ENCODE measurements at regions not wholly inside any gene's neighbourhood (a gene's known extent, or its start where the extent isn't known, plus 50 kb on each side); places are given as distances from the start of the nearest gene placed in this dataset.

GRCh38 chr2:176504440-176504839, 235.2 kb downstream of the MTX2 start:
- no peak for DNase-seq (ENCODE audit: low read depth)

DNA sequence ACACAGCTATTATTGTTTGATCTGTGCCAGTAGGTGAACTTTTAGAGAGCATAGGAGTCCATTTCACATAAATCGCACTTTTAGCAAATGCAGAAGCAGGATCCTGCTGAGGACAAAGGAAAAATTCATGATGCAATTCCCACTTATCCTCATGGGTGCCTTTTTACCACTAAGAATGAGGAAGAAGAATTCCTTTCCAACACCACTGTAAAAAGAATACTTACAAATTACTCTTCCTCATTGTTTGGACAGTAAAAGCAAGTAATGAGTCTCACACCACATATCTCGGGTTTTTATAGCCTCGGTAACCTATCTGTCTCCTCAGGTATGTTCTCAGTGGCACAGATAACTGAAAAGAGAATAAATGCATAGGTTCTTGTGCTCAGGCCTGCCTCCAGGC, 238.5 kb downstream of the MTX2 start:
- DNase-seq (ENCODE audit: low read depth): no peak

GRCh38 chr2:176508374-176508773, 239.1 kb downstream of the MTX2 start:
- DNase-seq (ENCODE audit: low read depth): no peak

DNA sequence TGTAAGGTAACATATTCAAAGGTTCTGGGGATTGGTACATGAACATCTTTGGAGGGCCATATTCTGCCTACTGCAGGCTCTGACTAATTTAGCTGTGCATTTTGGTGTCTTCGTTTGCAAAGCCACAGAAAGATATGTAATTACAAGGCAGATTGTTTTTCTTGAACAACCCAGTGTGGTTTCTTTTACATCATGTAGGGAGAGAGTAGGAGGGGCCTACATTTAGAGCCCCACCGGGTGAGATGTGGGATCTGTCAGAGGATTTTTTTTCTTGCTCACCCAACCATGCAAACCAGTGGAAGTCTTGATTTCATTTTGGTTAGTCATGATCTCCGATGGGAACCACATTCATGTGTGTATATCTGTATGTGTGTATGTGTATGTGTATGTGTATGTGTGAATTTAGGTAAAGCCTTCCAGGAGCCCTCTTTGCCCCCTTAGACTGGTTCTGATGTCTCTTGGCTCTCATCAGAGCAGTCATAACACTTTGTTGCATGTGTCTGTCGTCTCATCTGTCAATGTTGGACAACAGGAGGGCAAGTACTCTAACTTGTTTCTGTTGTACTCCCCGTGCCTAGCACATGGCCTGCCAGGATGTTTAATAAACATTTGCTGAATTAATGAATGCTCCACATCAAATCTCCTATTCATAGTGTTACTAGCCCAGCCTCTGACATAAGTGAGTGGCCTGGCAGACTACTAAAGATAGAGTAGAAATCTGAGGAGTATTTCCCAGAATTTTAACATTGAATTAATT, 239.9 kb downstream of the MTX2 start:
- no peak for DNase-seq (ENCODE audit: low read depth)

DNA sequence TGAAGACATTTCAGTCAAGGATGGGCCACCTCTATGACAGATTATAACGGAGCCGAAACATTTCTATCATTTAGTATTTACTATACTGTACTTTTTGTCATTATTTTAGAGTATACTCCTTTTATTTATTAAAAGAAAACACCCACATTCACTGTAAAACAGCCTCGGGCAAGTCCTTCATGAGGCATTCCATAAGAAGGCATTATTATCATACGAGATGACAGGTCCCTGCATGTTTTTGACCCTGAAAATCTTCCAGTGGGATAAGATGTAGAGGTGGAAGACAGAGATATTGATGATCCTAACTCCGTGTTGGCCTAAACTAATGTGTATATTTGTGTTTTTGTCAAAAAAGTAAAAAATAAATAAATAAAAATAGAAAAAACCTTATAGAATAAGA, 245.0 kb downstream of the MTX2 start:
- no peak for DNase-seq (ENCODE audit: low read depth)

DNA sequence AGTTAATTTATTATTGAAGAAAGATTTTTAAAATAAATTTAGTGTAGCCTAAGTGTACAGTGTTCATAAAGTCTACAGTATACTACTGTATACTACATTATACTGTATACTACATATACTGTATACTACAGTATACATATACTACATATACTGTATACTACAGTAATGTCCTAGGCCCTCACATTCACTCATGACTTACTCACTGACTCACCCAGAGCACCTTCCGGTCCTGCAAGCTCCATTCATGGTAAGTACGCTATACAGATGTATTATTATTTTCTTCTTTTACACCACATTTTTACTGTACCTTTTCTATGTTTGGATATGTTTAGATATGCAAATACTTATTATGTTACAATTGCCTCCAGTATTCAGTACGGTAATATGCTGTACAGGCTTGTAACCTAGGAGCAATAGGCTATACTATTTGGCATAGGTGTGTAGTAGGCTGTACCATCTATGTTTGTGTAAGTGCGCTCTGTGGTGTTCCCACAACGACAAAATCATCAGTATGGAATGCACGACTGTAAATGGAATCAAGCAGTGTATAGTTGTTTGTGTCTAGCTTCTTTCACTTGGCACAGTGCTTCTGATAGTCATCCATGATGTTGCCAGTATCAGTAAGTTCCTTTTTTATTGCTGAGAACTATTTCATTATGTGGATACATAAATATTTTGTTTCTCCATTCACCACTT, 245.7 kb downstream of the MTX2 start:
- no peak for DNase-seq (ENCODE audit: low read depth)

DNA sequence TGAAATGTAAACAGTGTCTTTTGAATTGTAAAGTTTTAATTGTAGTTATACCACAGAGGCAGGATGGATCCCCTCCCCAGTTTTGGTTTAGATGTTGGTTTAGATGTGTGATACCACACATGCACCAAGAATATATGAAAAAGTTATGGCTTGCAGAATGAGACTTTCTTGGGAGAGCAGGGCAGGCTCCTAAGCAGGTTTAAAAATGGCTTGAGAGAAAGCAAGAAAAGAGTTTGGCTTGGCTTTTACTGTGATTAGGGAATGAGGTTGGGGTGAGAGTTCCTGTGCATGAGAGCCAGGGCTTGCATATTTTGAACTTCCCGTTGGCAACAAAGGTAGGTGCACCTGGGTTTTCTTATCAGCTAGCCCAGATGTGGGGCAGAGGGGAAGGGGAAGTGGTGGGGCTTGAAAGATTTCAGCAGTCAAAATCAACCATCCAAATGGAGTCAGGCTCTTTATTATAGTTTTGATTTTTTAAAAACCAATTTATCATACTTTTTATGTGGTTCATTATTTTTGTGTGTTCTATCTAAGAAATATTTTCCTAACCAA, 246.9 kb downstream of the MTX2 start:
- no peak for DNase-seq (ENCODE audit: low read depth)

- DNase-seq (ENCODE audit: low read depth): no peak
Measured at GRCh38 chr2:176518823-176519222, 249.6 kb downstream of the MTX2 start.

- no peak for DNase-seq (ENCODE audit: low read depth)
Measured at GRCh38 chr2:176521878-176522670, 252.8 kb downstream of the MTX2 start.

GRCh38 chr2:176525086-176525485, 255.8 kb downstream of the MTX2 start:
- DNase-seq (ENCODE audit: low read depth): no peak

DNA sequence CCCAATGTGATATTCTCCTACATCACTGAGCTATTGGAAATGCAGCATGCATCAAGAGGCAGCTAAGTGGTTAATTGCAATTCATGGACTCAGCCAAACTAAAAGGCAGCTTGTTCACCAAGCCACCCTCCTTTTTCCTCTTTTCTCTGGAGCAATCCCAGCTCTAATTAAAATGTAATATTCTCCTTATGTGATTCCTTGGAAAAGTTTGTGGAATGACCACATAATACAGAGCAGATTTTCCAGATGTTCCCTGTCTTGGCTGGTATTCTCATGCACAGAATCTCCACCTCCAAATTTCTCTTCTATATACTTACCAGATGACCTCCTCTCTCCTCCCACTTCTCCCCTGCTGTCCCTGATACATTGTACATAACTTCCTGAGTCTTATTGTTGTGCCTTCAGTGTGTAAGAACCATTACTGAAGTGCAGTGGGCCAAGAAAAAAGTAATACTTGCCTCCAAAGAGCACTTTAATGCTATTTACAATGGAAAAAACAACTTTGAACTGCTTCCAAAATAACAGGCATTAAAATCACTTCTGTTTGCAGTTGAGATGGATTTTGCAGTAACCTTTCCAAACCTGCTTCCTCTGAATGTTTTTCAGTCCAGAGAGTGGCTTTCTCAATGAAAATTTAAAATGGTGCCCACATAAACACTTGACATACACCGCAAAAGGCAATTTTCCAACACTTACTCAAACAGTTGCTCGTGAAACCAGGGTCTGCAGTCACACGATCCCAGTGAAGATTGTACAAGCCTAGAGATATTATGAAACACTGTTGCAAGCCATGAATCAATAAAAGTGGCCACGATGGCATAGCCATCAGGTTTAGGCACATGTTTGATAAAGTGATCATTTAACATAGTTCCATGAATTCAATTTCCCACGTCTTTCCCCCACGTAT, 258.0 kb downstream of the MTX2 start:
- DNase-seq (ENCODE audit: low read depth): no peak

GRCh38 chr2:176531608-176532007, 262.4 kb downstream of the MTX2 start:
- DNase-seq (ENCODE audit: low read depth): no peak

DNA sequence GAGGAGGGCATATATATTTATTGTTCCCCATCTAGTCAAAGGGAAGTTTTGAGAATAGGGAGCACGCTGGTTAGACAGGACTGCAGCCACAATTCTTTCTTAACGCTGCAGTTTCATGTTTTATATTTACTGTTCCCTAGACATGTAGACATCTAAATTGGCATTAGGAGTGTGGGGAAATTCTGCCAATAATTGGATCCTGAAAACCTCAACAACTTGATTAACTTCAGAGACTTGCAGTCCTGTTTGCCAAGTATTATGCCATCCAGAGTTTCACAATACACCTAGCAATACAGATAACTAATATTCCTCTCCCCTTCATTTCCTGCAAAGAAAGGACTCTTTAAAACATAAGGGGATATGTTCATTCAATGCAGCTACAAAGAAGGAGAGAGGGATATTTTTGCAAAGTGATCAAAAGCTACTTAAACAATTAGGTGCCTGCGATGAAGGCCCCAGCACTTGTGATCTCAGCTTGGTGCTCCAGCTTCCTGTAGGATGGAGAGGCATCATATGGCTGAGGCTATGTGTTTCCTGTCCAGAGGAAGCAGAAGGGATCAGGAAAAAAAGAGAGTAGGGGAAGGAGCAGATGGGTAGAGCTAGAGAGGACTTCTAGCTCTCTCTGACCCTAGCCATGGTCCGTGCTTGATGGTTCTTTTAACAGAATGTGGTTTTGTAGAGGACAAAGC, 264.4 kb downstream of the MTX2 start:
- no peak for DNase-seq (ENCODE audit: low read depth)

DNA sequence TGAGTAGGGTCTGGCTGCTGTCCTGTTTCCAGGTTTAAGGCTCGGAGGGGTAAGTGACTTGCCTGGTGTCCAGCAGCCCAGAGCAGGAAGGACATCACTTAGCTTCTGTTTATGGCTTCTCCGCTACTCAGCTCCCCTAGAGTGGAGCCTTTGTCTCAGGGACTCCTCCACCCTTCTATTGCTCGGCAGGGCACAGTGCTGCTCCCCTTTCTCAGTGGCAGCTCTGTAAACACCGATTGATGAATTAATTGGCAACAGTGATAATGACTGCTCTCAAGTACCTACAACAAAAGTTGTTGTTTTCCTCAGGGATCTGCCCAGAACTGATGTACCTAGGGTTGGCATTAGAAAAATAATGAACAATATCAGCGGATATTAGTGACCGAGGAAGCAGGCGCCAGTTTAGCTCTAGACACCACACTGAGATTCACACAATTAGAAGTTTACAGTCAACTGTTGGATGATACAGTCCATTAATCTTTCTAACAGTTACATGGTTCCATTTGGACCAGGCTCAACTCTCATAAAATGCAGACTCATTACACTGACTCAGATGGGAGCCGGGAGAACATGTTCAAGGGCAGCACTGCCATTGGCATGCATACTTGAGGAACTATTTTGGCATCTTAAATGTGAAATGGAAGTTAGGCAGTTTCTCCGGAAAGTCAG, 265.7 kb downstream of the MTX2 start:
- no peak for DNase-seq (ENCODE audit: low read depth)

- DNase-seq (ENCODE audit: low read depth): no peak
Measured at GRCh38 chr2:176535467-176536113, 266.3 kb downstream of the MTX2 start.

- no peak for DNase-seq (ENCODE audit: low read depth)
Measured at GRCh38 chr2:176536439-176537133, 267.3 kb downstream of the MTX2 start.

- no peak for DNase-seq (ENCODE audit: low read depth)
Measured at GRCh38 chr2:176537932-176538331, 268.7 kb downstream of the MTX2 start.

GRCh38 chr2:176540995-176541394, 271.8 kb downstream of the MTX2 start:
- no peak for DNase-seq (ENCODE audit: low read depth)

GRCh38 chr2:176542476-176542875, 273.2 kb downstream of the MTX2 start:
- no peak for DNase-seq (ENCODE audit: low read depth)

All from stimulated activated CD8-positive, alpha-beta memory T cell treated with anti-CD3 and anti-CD28 coated beads, Interleukin-12 subunit alpha, Interleukin-12 subunit beta, amount 100 ng/mL, for 1 hour (primary cell).